ENCODE measurements at regions not wholly inside any gene's neighbourhood (a gene's known extent, or its start where the extent isn't known, plus 50 kb on each side); places are given as distances from the start of the nearest gene placed in this dataset.
"Not testable (repeated sequence)": the region's sequence is repeated elsewhere in the genome, so short reads cannot be mapped to it uniquely, and the experiment has no call there.

- no peaks in the 10 kb centered on the region for H3K79me2 ChIP-seq (replicated peaks; ENCODE audit: insufficient read depth, low read length)
- H2AFZ ChIP-seq (ENCODE audit: low read depth, low read length): no peak overlapping the region
- H3K4me3 ChIP-seq (ENCODE audit: low read length): no peak overlapping the region
- H3K4me2 ChIP-seq (ENCODE audit: low read length): no peak overlapping the region
- no peaks in the 10 kb centered on the region for H3K27me3 ChIP-seq (ENCODE audit: insufficient read depth, low read depth, low read length)
- H3K9me3 ChIP-seq (ENCODE audit: low read length): no peaks in the 10 kb centered on the region
- no peak overlapping the region for H3K9ac ChIP-seq (ENCODE audit: low read length)
- no peak overlapping the region for H3K27ac ChIP-seq (ENCODE audit: low read length)
- H4K20me1 ChIP-seq (ENCODE audit: insufficient read depth): no peaks in the 10 kb centered on the region
- no peaks in the 10 kb centered on the region for H3K9me2 ChIP-seq (ENCODE audit: insufficient read depth, low read length)
- TF ChIP-seq EZH2 (IDR thresholded peaks at IDR 0.05; ENCODE audit: borderline replicate concordance, insufficient read depth, low read length, poor library complexity, severe bottlenecking) (no peak), SMC3 (conservative IDR thresholded peaks at IDR 0.05; ENCODE audit: poor library complexity) (no peak), RAD21 (conservative IDR thresholded peaks at IDR 0.05) (no peak), EP300 (conservative IDR thresholded peaks at IDR 0.05; ENCODE audit: poor library complexity, severe bottlenecking) (no peak), MXI1 (conservative IDR thresholded peaks at IDR 0.05; ENCODE audit: poor library complexity, severe bottlenecking) (no peak), REST (IDR thresholded peaks at IDR 0.05; ENCODE audit: borderline replicate concordance) (no peak), CTCF (IDR thresholded peaks at IDR 0.05; ENCODE audit: poor library complexity, severe bottlenecking) (no peak), POLR2AphosphoS5 (IDR thresholded peaks at IDR 0.05) (no peak), TAF1 (IDR thresholded peaks at IDR 0.05; ENCODE audit: low read depth) (no peak)
- no peaks in the 10 kb centered on the region for H3F3A ChIP-seq (ENCODE audit: insufficient read depth, low read length, poor library complexity, severe bottlenecking)
- H3K36me3 ChIP-seq (ENCODE audit: insufficient read depth, low read length): no peaks in the 10 kb centered on the region
Measured at GRCh38 chr14:35189422-35189821, 67.1 kb downstream of the PRORP start.

- Histone ChIP-seq H3K9me2 (ENCODE audit: insufficient read depth, low read length) (no peaks in the 10 kb centered on the region), H3K36me3 (ENCODE audit: insufficient read depth, low read length) (no peaks in the 10 kb centered on the region), H3K9me3 (ENCODE audit: low read length) (no peaks in the 10 kb centered on the region), H4K20me1 (ENCODE audit: insufficient read depth) (no peaks in the 10 kb centered on the region), H3K4me3 (ENCODE audit: low read length) (no peak overlapping the region), H3K27me3 (ENCODE audit: insufficient read depth, low read depth, low read length) (no peaks in the 10 kb centered on the region), H3K4me2 (ENCODE audit: low read length) (no peak overlapping the region), H3K27ac (ENCODE audit: low read length) (no peak overlapping the region), H2AFZ (ENCODE audit: low read depth, low read length) (no peak overlapping the region), H3F3A (ENCODE audit: insufficient read depth, low read length, poor library complexity, severe bottlenecking) (no peaks in the 10 kb centered on the region), H3K9ac (ENCODE audit: low read length) (no peak overlapping the region), H3K79me2 (replicated peaks; ENCODE audit: insufficient read depth, low read length) (no peaks in the 10 kb centered on the region)
- no peak for TF ChIP-seq MXI1 (conservative IDR thresholded peaks at IDR 0.05; ENCODE audit: poor library complexity, severe bottlenecking)
- no peak for TF ChIP-seq CTCF (IDR thresholded peaks at IDR 0.05; ENCODE audit: poor library complexity, severe bottlenecking)
- TF ChIP-seq POLR2AphosphoS5 (IDR thresholded peaks at IDR 0.05): no peak
- TF ChIP-seq REST (IDR thresholded peaks at IDR 0.05; ENCODE audit: borderline replicate concordance): no peak
- TF ChIP-seq SMC3 (conservative IDR thresholded peaks at IDR 0.05; ENCODE audit: poor library complexity): no peak
- TF ChIP-seq TAF1 (IDR thresholded peaks at IDR 0.05; ENCODE audit: low read depth): no peak
- no peak for TF ChIP-seq RAD21 (conservative IDR thresholded peaks at IDR 0.05)
- no peak for TF ChIP-seq EP300 (conservative IDR thresholded peaks at IDR 0.05; ENCODE audit: poor library complexity, severe bottlenecking)
- TF ChIP-seq EZH2 (IDR thresholded peaks at IDR 0.05; ENCODE audit: borderline replicate concordance, insufficient read depth, low read length, poor library complexity, severe bottlenecking): no peak
Measured at GRCh38 chr14:35193161-35193560, 70.8 kb downstream of the PRORP start.

- not testable (repeated sequence) for H3K27ac ChIP-seq (ENCODE audit: low read length); H4K20me1 ChIP-seq (ENCODE audit: insufficient read depth); H3K9ac ChIP-seq (ENCODE audit: low read length); H3K9me2 ChIP-seq (ENCODE audit: insufficient read depth, low read length); H3K79me2 ChIP-seq (replicated peaks; ENCODE audit: insufficient read depth, low read length); H3K9me3 ChIP-seq (ENCODE audit: low read length); H2AFZ ChIP-seq (ENCODE audit: low read depth, low read length); H3K36me3 ChIP-seq (ENCODE audit: insufficient read depth, low read length); H3K27me3 ChIP-seq (ENCODE audit: insufficient read depth, low read depth, low read length); H3F3A ChIP-seq (ENCODE audit: insufficient read depth, low read length, poor library complexity, severe bottlenecking); H3K4me2 ChIP-seq (ENCODE audit: low read length); H3K4me3 ChIP-seq (ENCODE audit: low read length)
Measured at GRCh38 chr14:35194183-35194582, 71.8 kb downstream of the PRORP start.
